GM21529 (cell line): ENCODE measurements at regions not wholly inside any gene's neighbourhood (a gene's known extent, or its start where the extent isn't known, plus 50 kb on each side); places are given as distances from the start of the nearest gene placed in this dataset.

Experiments
- ATAC-seq: cut with Tn5 transposase; IDR thresholded peaks from one replicate; pipeline ENCODE4 v1.9.1; 2021; ENCODE audit not compliant: unreplicated experiment

DNA sequence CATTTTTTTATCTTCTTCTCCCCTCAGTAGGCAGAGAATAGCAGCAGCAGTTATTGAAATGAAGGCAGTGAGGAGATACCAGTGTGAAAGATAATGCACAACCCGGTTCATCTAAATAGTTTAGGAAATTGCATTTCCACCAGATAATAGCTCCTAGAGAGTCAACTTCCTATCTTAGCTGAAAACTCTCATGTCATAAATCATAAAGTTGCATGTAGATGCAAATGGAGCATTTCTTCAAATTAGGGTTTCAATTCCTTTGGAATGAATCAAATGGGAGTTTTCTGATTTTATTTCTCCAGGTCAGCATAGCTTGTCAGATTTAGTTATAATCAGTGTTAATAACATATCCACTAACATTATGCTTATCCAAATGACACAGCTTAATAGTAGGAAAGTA lies 335.3 kb downstream of the CNTNAP4 start:
- ATAC-seq, result no peak

- ATAC-seq, result no peak
Measured at GRCh38 chr16:76614269-76614668, 337.1 kb downstream of the CNTNAP4 start.

DNA sequence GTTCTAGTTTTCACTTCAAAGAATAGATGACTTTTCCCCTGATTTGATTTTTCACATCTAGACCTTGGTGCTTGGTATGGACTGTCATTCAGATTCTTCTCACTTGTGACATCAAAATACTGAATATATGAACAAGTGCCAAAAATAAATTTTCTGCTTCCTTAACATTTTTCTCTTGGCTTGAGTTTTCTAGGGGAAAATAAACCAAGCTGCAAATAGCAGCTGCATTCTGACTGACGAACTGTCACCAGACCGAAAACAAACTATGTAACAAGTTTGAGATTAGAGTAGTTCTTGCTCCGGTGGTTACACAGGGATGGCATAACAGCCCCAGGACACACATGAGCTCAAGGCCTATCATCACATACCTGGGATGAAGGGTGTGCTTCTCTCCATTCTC lies 345.7 kb downstream of the CNTNAP4 start:
- no peak for ATAC-seq

GRCh38 chr16:76634847-76635697 lies 357.9 kb downstream of the CNTNAP4 start:
- no peak for ATAC-seq

DNA sequence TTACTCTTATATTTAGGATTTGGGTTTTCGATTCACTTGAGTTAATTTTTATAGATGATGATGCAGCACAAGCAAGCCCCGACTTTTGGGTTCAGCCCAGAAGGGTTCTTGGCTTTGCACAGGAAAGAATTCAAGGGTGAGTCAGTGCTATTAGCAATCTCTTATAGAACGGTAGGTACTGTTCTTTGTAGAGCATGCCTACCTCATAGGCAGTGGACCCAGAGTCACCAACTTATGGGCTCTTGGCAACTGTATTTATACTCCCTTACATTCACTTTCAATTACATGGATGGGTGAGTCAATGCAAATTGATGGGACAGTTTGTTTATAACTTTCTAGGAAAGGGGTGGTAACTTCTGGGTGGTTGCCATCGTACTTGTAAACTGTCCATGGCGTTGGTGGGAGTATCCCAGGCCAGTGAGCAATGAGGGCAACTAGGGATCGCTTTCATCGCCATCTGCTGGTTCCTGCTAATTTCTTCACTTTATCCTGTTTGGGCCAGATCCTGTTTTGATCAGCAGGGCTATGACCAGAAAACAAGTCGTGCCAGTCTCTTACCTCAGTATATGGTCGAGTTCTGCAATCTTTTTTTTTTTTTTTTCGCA lies 362.6 kb downstream of the CNTNAP4 start:
- peak; percentile 56 for ATAC-seq

GRCh38 chr16:76650582-76650981 lies 373.4 kb downstream of the CNTNAP4 start:
- ATAC-seq, result no peak

DNA sequence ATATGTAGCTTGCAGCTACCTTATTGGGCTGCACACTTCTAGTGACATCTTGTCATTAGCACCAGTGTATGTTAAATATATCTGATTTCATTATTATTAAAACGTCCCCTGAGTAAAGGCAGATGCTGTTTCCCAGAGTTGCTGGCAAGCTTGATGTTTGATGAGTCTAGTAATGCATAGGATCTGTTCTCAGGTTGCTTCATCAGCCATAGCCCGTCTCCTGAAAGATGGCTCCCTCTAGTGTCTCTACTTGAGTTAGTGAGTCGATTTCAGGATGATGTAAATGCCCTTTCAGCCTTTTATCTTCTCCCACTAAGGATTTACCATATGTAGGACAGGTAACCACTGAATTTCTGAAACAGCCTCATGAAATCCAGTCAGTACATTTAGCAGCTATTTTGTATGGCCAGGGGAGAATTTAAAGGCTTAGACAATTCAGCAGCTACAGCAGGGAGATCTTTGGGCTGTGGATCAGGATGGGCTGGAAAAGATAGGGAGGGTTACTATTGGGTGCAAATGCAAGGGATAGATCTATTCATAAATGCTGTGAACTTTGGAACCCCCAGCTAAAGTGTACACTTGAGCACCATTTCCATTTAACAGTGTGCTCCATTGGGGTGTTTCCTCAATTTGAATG lies 376.3 kb downstream of the CNTNAP4 start:
- ATAC-seq, result peak; percentile 83

GRCh38 chr16:76654088-76654820 lies 377.1 kb downstream of the CNTNAP4 start:
- ATAC-seq, result no peak

DNA sequence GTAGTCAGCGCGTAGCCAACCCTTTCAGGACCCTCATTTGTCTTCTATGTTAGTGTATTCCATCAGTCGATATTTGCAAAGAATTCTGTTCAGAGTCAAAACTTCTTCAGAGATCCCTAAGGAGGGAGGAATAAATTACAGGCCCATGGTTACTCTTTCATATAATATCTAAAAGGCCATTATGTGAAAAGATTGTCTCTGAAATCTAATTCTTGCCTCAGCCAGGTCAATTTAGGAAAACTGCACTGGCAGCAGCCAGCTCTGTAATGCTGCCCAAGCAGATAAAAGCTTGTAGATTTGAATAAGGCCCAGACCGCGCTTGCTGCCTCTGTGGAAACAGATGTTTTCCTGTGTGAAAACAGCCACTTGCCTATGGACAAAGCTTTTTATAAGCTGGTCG lies 379.8 kb downstream of the CNTNAP4 start:
- no peak for ATAC-seq

GRCh38 chr16:76661691-76662235 lies 384.6 kb downstream of the CNTNAP4 start:
- no peak for ATAC-seq

DNA sequence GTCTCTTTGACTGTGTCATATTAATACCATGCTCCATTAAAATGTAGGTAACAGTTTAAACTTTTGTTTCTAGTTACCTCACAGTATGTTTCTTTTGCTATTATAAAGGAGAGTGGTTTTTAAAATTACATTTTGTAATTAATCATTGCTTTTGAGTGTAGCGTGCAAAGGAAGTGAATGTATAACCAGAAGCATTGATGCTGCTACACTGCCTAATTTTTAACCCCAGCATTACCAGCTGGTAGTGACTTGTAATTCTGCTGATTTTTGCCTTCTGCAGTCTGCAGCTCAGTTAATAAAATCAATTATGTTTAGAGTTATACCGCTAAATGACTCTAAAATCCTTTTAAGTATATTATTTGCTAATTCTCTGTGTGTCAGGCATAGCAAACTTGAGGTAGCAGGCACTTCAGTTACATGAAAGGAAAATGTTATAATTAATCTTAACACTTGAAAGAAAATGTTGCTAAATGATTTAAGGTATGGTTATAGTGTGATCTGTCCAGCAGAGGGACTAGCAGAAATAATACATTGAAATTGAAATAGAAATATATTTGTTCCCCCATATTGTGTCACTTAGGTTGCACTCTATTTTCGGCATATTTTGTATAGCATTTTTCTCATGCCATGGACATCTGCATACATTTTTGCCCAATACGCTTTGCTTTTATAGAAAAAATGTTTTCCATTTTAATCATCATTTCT lies 388.5 kb downstream of the CNTNAP4 start:
- no peak for ATAC-seq

DNA sequence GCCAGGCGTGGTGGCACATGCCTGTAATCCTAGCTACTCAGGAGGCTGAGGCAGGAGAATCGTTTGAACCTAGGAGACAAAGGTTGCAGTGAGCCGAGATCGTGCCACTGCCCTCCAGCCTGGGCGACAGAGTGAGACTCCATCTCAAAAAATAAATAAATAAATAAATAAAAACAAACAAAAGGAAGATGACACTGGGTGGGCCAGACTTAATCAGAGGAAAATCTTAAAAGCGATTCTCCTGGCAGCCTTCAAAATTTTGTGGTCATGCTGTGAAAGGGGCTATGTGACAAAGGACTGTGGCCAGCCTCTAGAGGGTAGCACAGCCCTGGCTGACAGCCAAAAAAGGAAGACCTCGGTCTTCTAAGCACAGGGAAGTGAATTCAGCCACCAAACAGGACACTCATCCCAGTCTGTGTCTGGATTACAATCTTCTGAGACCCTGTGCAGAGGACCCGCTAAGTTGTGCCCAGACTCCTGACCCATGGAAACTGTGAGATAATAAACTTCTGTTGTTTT lies 391.1 kb downstream of the CNTNAP4 start:
- no peak for ATAC-seq

DNA sequence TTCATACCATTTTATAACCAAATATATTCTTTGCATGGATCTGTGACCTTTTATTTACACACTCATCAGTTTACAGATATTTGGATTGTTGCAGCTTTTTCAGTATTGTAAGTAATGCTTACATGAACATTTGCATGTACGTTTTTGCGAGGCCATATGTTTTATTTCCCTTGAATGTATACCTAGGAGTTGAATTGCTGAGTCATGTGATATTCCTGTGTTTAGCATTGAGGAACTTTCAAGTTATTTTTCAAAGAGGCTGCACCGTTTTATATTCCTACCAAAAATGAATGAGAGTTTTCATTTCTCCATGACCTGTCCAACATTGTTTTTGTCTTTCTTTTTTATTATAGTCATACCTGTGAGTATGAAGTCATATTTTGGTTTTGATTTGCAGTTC lies 392.1 kb downstream of the CNTNAP4 start:
- no peak for ATAC-seq

- ATAC-seq, result no peak
Measured at GRCh38 chr16:76670125-76670857, 393.1 kb downstream of the CNTNAP4 start.

- ATAC-seq, result no peak
Measured at GRCh38 chr16:76676356-76676755, 399.2 kb downstream of the CNTNAP4 start.

GRCh38 chr16:76681296-76681695 lies 404.1 kb downstream of the CNTNAP4 start:
- no peak for ATAC-seq

GRCh38 chr16:76683051-76683450 lies 405.9 kb downstream of the CNTNAP4 start:
- no peak for ATAC-seq

DNA sequence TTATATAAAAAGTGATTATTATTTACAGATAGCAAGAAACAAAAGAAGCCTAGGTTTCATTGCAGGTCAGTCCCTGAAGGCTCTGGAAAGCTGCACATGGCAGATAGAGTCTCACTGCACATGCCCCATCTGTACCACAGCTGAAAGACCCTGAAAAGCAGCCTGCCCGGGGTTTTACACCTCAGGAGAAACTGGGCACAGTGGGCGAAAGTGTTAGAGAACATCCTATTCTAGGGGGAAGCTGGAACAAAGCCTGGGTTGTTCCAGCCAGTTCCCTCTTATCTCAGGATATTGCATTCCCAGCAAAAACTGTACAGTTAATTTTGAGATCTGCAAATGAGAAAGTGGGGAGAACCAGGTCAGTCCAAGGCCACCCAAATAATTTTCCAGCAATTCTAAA lies 419.7 kb downstream of the CNTNAP4 start:
- ATAC-seq, result no peak

- ATAC-seq, result no peak
Measured at GRCh38 chr16:76705892-76706291, 428.7 kb downstream of the CNTNAP4 start.

DNA sequence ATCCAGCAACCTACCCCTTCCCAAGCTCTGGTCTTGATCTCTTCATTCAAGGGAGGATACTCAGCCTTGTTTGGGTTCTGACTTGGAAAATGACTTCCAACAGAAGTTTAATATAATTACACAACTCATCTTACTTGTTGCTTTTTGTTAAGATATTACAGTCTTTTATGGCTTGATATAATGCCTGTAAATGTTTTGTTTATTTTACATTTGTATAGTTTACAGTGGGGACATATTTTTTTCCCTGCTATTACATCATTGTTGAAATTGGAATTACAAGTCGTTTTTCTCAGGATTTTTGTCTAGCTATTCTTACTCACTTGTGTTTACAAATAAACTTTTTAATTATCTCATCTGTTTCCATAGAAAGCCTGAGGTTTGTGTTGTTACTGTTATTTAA lies 436.0 kb downstream of the CNTNAP4 start:
- ATAC-seq, result no peak
